C4-2B (cell line): ENCODE measurements at regions not wholly inside any gene's neighbourhood (a gene's known extent, or its start where the extent isn't known, plus 50 kb on each side); places are given as distances from the start of the nearest gene placed in this dataset.

Source experiments
- ZFX ChIP-seq: fragments of 450-650 bp; IDR thresholded peaks from 2 replicates; pipeline ENCODE4 v1.6.1; 2017
- TF ChIP-seq, protein P1 (sequence below): fragments of 450-650 bp; conservative IDR thresholded peaks from 2 replicates; pipeline ENCODE4 v1.5.1; 2017; ENCODE audit warnings: mild to moderate bottlenecking

DNA sequence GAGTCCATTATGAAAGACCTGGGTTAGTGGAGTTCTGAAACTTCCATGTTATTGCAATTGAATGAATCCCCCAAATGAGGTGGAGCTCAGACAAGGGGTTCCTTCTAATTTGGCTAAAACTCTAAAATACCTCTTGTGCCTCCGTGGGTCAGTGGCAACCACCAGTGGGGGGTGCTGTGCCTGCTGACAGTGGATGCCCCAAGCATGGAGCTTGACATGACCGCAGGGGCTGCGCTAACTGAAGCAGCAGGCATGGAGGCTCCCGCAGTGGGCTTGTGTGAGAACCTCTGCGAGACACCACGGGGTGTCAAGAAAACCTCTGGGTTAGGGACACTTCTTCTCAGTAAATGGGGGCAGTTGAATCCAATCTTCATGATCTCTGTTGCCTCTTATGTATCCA, 200.5 kb downstream of the DRD1 start:
- TF ChIP-seq, protein P1, sequence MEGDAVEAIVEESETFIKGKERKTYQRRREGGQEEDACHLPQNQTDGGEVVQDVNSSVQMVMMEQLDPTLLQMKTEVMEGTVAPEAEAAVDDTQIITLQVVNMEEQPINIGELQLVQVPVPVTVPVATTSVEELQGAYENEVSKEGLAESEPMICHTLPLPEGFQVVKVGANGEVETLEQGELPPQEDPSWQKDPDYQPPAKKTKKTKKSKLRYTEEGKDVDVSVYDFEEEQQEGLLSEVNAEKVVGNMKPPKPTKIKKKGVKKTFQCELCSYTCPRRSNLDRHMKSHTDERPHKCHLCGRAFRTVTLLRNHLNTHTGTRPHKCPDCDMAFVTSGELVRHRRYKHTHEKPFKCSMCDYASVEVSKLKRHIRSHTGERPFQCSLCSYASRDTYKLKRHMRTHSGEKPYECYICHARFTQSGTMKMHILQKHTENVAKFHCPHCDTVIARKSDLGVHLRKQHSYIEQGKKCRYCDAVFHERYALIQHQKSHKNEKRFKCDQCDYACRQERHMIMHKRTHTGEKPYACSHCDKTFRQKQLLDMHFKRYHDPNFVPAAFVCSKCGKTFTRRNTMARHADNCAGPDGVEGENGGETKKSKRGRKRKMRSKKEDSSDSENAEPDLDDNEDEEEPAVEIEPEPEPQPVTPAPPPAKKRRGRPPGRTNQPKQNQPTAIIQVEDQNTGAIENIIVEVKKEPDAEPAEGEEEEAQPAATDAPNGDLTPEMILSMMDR = no peak; the same call in 1 of the 2 replicates
- no peak for TF ChIP-seq ZFX
